NCI-H2081 treated with DMSO at 0.1 percent for 48 hours (cell line): ENCODE measurements at regions not wholly inside any gene's neighbourhood (a gene's known extent, or its start where the extent isn't known, plus 50 kb on each side); places are given as distances from the start of the nearest gene placed in this dataset.
"Not testable (repeated sequence)": the region's sequence is repeated elsewhere in the genome, so short reads cannot be mapped to it uniquely, and the experiment has no call there.

ENCODE experiments used
- DNase-seq: peaks from one replicate; lab custom pipeline; 2025; lab: John Stamatoyannopoulos, UW

DNA sequence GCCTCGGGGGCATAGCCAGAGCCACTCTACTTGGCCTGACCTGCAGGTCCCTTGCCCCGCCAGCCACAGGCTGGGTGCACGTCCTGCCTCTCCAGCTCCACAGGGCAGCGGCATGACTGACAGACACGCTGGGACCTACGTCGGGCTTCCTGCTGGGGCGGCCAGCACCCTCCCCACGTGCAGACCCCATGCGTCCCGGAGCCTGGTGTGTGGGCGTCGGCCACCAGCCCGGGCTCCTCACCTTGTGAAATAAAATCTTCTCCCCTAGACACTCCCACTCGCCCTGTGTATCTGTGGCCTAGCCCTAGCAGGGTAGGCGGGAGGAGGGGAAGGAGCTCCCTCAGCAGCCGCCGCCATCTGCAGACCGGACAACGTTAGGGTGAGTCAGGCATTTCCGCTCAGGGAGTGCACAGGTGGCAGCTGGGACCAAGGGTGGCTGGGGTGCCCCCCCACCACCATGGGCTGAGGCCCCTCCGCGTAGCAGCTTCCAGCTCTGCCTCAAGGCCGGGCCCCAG, 119.5 kb downstream of the IGLL1 start:
- not testable (repeated sequence) for DNase-seq

DNA sequence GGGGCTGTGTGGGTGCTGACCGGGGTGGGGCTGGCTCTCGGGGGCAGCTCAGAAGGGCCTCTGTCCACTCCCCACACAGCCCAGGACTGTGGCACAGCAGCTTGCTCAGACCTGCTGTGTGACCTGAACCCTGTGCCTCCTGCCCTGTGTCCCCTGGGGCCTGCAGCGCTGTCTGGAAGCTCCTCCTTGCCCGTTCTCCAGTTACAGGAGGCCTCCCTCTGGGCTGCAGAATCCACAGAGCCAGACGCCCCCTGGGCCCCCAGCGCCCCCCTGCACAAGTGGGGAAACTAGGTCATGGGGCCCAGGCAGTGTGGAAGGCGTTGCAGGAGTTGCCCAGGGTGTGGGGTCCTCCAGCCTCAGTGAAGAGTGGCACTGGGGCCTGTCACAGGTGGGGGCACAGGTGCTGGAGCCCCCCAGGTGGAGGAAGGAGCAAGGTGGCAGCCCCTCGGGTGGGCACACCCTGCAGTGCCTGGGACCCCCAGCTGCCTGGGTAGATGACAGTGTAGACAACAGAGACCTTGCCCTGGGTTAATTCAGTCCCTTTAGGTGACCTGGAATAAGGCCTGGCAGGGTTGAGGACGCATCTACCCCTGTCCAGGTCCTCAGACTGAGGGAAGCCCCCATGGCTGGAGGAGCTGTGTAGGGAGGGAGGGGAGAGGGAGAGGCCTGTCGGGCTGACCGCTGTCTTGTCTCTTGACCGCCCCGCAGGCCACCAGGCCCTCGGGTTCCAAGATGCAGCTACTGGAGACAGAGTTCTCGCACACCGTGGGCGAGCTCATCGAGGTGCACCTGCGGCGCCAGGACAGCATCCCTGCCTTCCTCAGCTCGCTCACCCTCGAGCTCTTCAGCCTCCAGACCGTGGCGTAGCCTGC, 120.2 kb downstream of the IGLL1 start:
- DNase-seq: not testable (repeated sequence)

- DNase-seq: no peak
Measured at GRCh38 chr22:23458663-23459541, 121.2 kb downstream of the IGLL1 start.

GRCh38 chr22:23457380-23457985, 122.6 kb downstream of the IGLL1 start:
- DNase-seq: peak; percentile 54

- DNase-seq: peak; percentile 84
Measured at GRCh38 chr22:23456666-23457379, 123.3 kb downstream of the IGLL1 start.

DNA sequence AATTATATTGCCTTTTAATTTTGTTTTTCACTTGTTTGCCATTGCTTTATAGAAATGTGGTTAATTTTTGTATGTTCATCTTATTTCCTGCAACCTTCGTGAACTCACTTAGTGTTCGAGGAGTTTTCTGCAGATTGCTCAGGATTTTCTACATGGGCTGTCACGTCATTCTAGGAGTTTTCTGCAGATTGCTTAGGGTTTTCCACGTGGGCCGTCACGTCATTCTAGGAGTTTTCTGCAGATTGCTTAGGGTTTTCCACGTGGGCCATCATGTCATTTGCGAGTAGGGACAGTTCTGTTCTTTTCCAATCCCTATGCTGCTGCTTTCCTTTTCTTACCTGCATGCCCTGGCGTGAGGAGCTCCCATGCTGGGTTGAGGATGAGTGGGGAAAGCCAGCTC, 125.7 kb downstream of the IGLL1 start:
- not testable (repeated sequence) for DNase-seq

- no peak for DNase-seq
Measured at GRCh38 chr22:23453277-23453676, 126.8 kb downstream of the IGLL1 start.

DNA sequence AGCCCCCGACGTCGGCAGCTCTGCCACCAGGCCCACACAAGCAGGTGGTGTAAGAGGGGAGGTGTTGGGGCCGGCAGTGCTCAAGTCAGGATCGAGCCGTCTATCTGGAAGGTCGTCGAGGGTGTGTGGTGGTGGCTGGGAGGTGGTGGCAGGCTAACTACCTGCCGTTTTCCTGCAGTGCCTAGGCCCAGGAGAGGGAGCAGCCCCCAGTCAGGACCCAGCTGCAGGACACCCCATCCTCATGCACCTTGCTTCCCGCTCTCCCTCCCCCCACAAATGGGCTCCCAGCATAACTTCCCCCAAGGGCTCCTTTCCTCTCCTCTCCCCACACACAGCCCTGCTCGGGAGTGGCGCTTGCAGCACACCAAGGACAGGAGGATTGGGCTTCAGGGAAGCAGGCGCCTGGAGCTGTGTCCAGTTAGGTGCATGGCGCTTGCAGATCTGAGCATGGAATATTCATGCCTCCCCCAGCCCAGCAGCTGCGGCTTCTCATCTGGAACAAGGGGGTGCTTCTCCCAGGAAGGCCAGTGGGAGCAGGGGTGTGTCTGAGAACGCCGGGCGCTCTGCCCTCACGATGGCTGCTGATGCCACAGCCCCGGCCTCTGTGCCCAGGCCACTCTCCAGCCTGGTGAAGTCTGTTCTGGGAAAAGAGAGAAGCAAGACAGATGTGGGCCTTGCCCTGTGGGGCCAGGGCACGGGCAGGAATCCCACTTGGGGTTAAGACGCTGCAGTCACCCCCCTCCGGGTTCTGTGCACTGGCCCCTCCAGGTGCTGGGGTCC, 127.7 kb downstream of the IGLL1 start:
- no peak for DNase-seq

DNA sequence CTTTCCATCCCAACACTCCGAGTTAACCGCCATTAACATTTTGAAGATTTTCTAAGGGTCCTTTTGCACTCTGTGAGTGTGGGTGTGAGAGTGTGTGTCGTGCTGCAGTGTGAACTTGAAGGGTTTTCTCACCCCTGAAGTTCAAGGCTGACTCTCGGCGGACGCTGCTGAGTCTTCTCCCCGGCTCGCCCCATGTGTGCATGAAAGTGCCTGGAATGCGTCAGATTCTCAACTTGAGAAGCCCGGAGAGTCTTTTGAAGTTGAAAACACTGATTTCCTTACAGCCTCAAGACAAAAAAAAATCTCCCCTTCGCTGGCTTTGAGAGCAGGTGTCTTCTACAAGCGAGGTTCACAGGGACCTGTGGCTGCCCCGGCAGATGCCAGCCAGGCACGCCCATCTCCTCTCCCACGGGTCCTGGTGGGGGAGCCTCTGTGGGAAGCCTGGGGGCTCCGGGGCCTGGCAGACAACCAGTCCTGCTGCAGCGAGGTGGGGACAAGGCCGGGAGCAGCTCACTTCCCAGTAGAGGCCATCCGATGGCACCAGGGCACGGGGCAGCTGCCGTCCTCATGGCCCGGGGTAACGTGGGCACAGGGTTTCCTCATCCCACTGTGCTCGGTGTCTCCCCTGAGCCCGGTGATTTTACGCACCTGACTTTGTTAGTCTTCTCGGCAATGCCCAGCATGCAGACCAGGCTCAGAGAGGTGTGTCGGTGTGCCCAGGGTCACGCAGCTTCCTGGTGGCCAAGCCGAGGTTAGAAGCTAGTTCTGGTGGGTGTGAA, 128.4 kb downstream of the IGLL1 start:
- not testable (repeated sequence) for DNase-seq

- DNase-seq: not testable (repeated sequence)
Measured at GRCh38 chr22:23450821-23451220, 129.3 kb downstream of the IGLL1 start.

DNA sequence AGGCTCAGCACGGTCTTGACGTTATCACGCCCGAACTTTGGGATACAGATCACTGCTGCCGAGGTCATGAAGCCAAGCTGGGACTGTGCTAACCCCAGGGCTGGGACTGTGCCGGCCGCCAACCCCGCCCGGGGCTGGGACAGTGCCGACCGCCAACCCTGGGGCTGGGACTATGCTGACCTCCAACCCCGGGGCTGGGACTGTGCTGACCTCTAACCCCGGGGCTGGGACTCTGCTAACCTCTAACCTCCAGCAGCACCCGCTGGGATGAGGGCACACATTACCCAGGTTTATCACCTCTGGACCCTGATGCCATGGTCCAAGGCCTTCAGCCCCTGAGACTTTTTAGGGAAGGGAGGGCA, 129.7 kb downstream of the IGLL1 start:
- DNase-seq: no peak

- DNase-seq: not testable (repeated sequence)
Measured at GRCh38 chr22:23449748-23450433, 130.2 kb downstream of the IGLL1 start.

DNA sequence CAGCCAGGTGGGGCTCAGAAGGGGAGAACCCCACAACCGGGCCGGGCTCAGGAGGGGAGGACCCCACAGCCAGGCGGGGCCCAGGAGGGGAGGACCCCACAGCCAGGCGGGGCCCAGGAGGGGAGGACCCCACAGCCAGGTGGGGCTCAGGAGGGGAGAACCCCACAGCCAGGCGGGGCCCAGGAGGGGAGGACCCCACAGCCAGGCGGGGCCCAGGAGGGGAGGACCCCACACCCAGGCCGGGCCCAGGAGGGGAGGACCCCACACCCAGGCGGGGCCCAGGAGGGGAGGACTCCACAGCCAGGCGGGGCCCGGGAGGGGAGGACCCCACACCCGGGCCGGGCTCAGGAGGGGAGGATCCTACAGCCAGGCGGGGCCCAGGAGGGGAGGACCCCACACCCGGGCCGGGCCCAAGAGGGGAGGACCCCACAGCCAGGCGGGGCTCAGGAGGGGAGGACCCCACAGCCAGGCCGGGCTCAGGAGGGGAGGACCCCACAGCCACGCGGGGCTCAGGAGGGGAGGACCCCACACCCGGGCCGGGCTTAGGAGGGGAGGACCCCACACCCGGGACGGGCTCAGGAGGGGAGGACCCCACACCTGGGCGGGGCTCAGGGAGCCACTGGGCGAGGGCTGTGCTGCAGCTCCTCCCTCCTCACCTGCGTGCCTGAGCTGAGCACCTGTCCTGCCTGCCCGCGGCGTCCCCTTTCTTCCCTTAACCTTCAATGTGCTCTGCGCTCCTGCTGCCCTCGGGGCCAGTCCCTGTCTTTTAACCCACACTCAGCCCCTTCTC, 131.4 kb downstream of the IGLL1 start:
- DNase-seq: not testable (repeated sequence)

DNA sequence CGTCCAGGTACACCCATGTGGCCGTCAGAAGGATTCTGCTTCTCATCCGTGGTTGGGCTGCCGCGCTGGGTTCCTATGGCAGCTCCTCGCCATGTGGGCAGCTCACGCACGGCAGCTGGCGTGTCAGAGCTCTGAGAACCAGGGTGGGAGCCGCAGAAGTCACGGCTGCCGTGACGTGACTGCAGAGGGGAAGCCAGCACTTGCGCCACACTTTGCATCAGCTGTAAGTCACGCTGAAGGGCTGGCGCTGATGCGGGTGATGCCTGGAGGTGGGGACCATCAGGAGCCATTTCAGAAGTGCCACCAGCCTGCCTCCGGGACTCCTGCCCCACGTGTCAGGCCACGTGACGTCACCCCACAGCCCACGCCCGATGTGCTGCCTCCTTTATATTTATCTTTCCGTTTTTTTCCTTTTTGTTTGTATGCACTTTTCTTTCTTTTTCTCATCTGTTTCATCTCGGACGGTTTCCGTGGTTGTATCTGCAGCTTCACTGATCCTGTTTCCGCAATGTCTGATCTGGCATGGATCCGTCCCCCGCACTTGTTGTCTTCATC, 133.2 kb downstream of the IGLL1 start:
- no peak for DNase-seq

GRCh38 chr22:23446194-23446593, 133.9 kb downstream of the IGLL1 start:
- not testable (repeated sequence) for DNase-seq

GRCh38 chr22:23443905-23444304, 136.2 kb downstream of the IGLL1 start:
- not testable (repeated sequence) for DNase-seq

DNA sequence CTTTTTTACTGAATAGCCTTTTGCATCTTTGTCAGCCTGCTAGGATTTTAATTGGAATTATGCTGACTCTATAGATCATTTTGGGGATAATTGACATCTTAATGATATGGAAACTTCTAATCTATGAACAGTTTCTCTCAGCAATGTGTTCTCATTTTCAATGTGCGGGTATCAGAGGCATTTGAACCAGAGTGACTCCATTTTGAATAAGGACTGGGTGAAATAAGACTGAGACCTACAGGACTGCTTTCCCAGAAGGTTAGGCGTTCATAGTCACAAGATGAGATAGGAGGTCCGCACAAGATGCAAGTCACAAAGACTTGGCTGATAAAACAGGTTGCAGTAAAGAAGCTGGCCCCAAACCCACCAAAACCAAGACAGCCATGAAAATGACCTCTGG, 140.5 kb downstream of the IGLL1 start:
- DNase-seq: not testable (repeated sequence)

- DNase-seq: no peak
Measured at GRCh38 chr22:23438216-23438615, 141.9 kb downstream of the IGLL1 start.
